SK-N-SH treated with all-trans-retinoic acid at 6 μM for 48 hours (cell line): ENCODE measurements at regions not wholly inside any gene's neighbourhood (a gene's known extent, or its start where the extent isn't known, plus 50 kb on each side); places are given as distances from the start of the nearest gene placed in this dataset.

Experiments
- ATAC-seq: fragments of 200-7000 bp; cut with Tn5 transposase; 3 replicates; pipeline ENCODE4 v1.9.1; 2020; ENCODE audit warnings: mild to moderate bottlenecking, moderate library complexity
- ARNTL ChIP-seq: fragments of 450-650 bp; formaldehyde crosslinking; IDR thresholded peaks from 2 replicates; pipeline ENCODE4 v1.5.0; 2020; ENCODE audit warnings: low read depth, mild to moderate bottlenecking, moderate library complexity, borderline replicate concordance
- BACH2 ChIP-seq: fragments of 250-450 bp; sonication (Bioruptor Pico); IDR thresholded peaks from 2 replicates; pipeline ENCODE4 v1.9.0; 2021; ENCODE audit warnings: mild to moderate bottlenecking, borderline replicate concordance
- CSDC2 ChIP-seq: fragments of 250-450 bp; sonication (Bioruptor Pico); IDR thresholded peaks from 2 replicates; pipeline ENCODE4 v1.5.0; 2020; ENCODE audit warnings: mild to moderate bottlenecking, moderate library complexity
- ESRRG ChIP-seq: fragments of 250-450 bp; sonication (Bioruptor Pico); IDR thresholded peaks from 2 replicates; pipeline ENCODE4 v1.6.1; 2021; ENCODE audit warnings: mild to moderate bottlenecking
- GLIS3 ChIP-seq: fragments of 250-450 bp; sonication (Bioruptor Pico); IDR thresholded peaks from 2 replicates; pipeline ENCODE4 v1.5.0; 2020; ENCODE audit warnings: mild to moderate bottlenecking, moderate library complexity
- ISL1 ChIP-seq: fragments of 250-450 bp; sonication (Bioruptor Pico); IDR thresholded peaks from 2 replicates; pipeline ENCODE4 v2.1.2; 2022; ENCODE audit warnings: mild to moderate bottlenecking, moderate library complexity
- OSR1 ChIP-seq: fragments of 250-450 bp; sonication (Bioruptor Pico); IDR thresholded peaks from 2 replicates; pipeline ENCODE4 v1.8.0; 2022; ENCODE audit warnings: moderate library complexity, mild to moderate bottlenecking, inconsistent platforms
- PPARA ChIP-seq: fragments of 250-450 bp; sonication (Bioruptor Pico); IDR thresholded peaks from 2 replicates; pipeline ENCODE4 v1.5.0; 2020; ENCODE audit warnings: mild to moderate bottlenecking, borderline replicate concordance
- SNAI2 ChIP-seq: fragments of 250-450 bp; sonication (Bioruptor Pico); IDR thresholded peaks from 2 replicates; pipeline ENCODE4 v1.5.0; 2020; ENCODE audit warnings: mild to moderate bottlenecking, moderate library complexity
- TCF4 ChIP-seq: fragments of 250-450 bp; sonication (Bioruptor Pico); IDR thresholded peaks from 2 replicates; pipeline ENCODE4 v1.8.0; 2021; ENCODE audit warnings: mild to moderate bottlenecking, moderate library complexity, borderline replicate concordance
- TOX ChIP-seq: fragments of 250-450 bp; sonication (Bioruptor Pico); IDR thresholded peaks from 2 replicates; pipeline ENCODE4 v1.8.0; 2021; ENCODE audit warnings: mild to moderate bottlenecking, moderate library complexity, borderline replicate concordance
- ZC3H10 ChIP-seq: fragments of 250-450 bp; sonication (Bioruptor Pico); IDR thresholded peaks from 2 replicates; pipeline ENCODE4 v1.5.1; 2021; ENCODE audit warnings: mild to moderate bottlenecking, moderate library complexity
- ZFP3 ChIP-seq: fragments of 250-450 bp; sonication (Bioruptor Pico); IDR thresholded peaks from 2 replicates; pipeline ENCODE4 v1.5.0; 2020; ENCODE audit warnings: mild to moderate bottlenecking, moderate library complexity
- ZFP30 ChIP-seq: fragments of 450-650 bp; formaldehyde crosslinking; IDR thresholded peaks from 2 replicates; pipeline ENCODE4 v1.5.0; 2022; ENCODE audit warnings: mild to moderate bottlenecking, moderate library complexity
- ZNF565 ChIP-seq: fragments of 450-650 bp; formaldehyde crosslinking; conservative IDR thresholded peaks from 2 replicates; pipeline ENCODE4 v1.5.0; 2020; ENCODE audit warnings: low read depth, mild to moderate bottlenecking, moderate library complexity
- ZNF70 ChIP-seq: fragments of 450-650 bp; formaldehyde crosslinking; IDR thresholded peaks from 2 replicates; pipeline ENCODE4 v1.5.0; 2020; ENCODE audit warnings: mild to moderate bottlenecking, moderate library complexity
- TF ChIP-seq, protein P1 (sequence below): fragments of 250-450 bp; sonication (Bioruptor Pico); IDR thresholded peaks from 2 replicates; pipeline ENCODE4 v1.5.1; 2020; ENCODE audit warnings: low read depth, mild to moderate bottlenecking, moderate library complexity
- TF ChIP-seq, protein P2 (sequence below): fragments of 250-450 bp; sonication (Bioruptor Pico); IDR thresholded peaks from 2 replicates; pipeline ENCODE4 v1.5.1; 2021; ENCODE audit warnings: mild to moderate bottlenecking, moderate library complexity
- TF ChIP-seq, protein P3 (sequence below): fragments of 250-450 bp; sonication (Bioruptor Pico); IDR thresholded peaks from 2 replicates; pipeline ENCODE4 v1.5.0; 2020; ENCODE audit warnings: mild to moderate bottlenecking, moderate library complexity
- TF ChIP-seq, protein P4 (sequence below): fragments of 250-450 bp; sonication (Bioruptor Pico); IDR thresholded peaks from 2 replicates; pipeline ENCODE4 v1.8.0; 2021; ENCODE audit warnings: low read depth, mild to moderate bottlenecking, moderate library complexity, borderline replicate concordance
- TF ChIP-seq, protein P5 (sequence below): fragments of 250-450 bp; sonication (Bioruptor Pico); IDR thresholded peaks from 2 replicates; pipeline ENCODE4 v1.8.0; 2020; ENCODE audit warnings: mild to moderate bottlenecking, moderate library complexity, borderline replicate concordance

DNA sequence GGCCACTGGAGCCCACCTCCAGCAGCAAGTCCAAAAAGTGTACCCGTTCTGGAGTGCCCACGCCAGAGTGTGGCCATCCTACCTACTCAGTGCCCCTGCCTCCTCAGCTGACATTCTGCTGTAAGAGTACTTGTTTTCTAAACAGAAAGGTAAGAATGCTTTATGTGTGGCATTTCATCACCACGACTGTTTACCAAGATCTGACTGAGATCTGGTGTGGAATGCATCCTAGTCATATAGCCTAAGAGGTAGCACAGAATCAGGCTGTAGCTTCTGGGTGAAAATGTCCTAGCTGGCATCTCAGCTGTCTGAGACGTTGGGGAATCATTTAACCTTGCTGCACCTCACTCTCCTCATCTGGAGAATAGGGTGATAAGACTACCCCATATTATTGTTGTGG lies 638.7 kb upstream of the TENM3 start (continued):
- TF ChIP-seq PPARA: no peak
- no peak for TF ChIP-seq ESRRG (CRISPR knock-in tag)
- no peak for TF ChIP-seq ZFP3 (CRISPR knock-in tag)
- TF ChIP-seq ARNTL (CRISPR knock-in tag): no peak
- no peak for TF ChIP-seq ISL1 (CRISPR knock-in tag)
- TF ChIP-seq ZC3H10 (CRISPR knock-in tag): no peak
- TF ChIP-seq TOX (CRISPR knock-in tag): no peak
- TF ChIP-seq, protein P1, sequence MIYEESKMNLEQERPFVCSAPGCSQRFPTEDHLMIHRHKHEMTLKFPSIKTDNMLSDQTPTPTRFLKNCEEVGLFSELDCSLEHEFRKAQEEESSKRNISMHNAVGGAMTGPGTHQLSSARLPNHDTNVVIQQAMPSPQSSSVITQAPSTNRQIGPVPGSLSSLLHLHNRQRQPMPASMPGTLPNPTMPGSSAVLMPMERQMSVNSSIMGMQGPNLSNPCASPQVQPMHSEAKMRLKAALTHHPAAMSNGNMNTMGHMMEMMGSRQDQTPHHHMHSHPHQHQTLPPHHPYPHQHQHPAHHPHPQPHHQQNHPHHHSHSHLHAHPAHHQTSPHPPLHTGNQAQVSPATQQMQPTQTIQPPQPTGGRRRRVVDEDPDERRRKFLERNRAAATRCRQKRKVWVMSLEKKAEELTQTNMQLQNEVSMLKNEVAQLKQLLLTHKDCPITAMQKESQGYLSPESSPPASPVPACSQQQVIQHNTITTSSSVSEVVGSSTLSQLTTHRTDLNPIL: no peak
- no peak for TF ChIP-seq ZFP30 (CRISPR knock-in tag)
- no peak for TF ChIP-seq BACH2 (CRISPR knock-in tag)
- no peak for TF ChIP-seq ZNF565 (CRISPR knock-in tag)
- TF ChIP-seq OSR1: no peak
- no peak for TF ChIP-seq GLIS3 (CRISPR knock-in tag)

DNA sequence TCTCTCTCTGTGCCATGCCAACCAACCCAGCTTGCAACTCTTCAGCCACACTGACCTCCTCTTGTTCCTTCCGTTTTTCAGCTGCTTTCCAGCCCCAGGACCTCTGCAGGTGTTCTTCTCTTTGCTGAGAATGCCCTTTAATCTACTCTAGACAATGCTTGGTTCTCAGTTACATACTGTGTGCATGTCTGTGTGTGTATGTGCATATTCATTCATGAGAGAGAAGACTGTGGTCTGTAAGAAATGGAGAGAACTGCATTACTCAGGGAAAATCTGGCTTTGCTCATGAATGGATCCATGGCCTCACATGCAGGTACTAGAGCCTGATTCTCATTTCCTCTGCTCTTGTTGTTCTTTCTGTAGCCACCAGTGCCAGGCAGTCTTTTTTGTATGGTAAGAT lies 636.9 kb upstream of the TENM3 start:
- no peak for TF ChIP-seq SNAI2
- no peak for ATAC-seq

DNA sequence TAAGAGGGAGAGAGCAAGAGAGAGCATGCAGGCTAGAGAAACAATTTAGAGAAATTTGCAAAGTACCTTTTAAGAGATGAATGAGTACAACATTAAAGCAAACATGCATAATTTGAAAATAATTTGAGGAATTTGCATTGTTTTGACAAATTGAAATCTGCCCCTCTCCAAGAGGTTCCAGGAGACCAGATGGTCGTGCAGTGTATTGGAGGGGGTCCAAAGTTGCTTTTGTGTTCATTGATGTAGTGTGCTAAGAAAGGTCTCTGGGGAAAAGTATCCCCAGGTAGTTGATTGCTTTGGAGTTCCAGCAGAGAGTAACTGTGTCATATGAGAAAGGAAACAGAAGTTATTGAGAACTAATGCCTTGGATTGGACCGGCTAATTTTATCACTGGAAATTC lies 635.0 kb upstream of the TENM3 start:
- no peak for ATAC-seq

More for the DNA sequence above, 635.0 kb upstream of the TENM3 start:
- TF ChIP-seq, protein P2, sequence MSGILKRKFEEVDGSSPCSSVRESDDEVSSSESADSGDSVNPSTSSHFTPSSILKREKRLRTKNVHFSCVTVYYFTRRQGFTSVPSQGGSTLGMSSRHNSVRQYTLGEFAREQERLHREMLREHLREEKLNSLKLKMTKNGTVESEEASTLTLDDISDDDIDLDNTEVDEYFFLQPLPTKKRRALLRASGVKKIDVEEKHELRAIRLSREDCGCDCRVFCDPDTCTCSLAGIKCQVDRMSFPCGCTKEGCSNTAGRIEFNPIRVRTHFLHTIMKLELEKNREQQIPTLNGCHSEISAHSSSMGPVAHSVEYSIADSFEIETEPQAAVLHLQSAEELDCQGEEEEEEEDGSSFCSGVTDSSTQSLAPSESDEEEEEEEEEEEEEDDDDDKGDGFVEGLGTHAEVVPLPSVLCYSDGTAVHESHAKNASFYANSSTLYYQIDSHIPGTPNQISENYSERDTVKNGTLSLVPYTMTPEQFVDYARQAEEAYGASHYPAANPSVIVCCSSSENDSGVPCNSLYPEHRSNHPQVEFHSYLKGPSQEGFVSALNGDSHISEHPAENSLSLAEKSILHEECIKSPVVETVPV (CRISPR knock-in tag): no peak
- no peak for TF ChIP-seq ZFP3 (CRISPR knock-in tag)
- TF ChIP-seq ZNF565 (CRISPR knock-in tag): no peak
- TF ChIP-seq GLIS3 (CRISPR knock-in tag): no peak
- TF ChIP-seq TOX (CRISPR knock-in tag): no peak
- TF ChIP-seq, protein P3, sequence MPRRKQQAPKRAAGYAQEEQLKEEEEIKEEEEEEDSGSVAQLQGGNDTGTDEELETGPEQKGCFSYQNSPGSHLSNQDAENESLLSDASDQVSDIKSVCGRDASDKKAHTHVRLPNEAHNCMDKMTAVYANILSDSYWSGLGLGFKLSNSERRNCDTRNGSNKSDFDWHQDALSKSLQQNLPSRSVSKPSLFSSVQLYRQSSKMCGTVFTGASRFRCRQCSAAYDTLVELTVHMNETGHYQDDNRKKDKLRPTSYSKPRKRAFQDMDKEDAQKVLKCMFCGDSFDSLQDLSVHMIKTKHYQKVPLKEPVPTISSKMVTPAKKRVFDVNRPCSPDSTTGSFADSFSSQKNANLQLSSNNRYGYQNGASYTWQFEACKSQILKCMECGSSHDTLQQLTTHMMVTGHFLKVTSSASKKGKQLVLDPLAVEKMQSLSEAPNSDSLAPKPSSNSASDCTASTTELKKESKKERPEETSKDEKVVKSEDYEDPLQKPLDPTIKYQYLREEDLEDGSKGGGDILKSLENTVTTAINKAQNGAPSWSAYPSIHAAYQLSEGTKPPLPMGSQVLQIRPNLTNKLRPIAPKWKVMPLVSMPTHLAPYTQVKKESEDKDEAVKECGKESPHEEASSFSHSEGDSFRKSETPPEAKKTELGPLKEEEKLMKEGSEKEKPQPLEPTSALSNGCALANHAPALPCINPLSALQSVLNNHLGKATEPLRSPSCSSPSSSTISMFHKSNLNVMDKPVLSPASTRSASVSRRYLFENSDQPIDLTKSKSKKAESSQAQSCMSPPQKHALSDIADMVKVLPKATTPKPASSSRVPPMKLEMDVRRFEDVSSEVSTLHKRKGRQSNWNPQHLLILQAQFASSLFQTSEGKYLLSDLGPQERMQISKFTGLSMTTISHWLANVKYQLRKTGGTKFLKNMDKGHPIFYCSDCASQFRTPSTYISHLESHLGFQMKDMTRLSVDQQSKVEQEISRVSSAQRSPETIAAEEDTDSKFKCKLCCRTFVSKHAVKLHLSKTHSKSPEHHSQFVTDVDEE (CRISPR knock-in tag): no peak
- TF ChIP-seq ISL1 (CRISPR knock-in tag): no peak
- no peak for TF ChIP-seq TCF4 (CRISPR knock-in tag)
- TF ChIP-seq ESRRG (CRISPR knock-in tag): no peak
- TF ChIP-seq, protein P4, sequence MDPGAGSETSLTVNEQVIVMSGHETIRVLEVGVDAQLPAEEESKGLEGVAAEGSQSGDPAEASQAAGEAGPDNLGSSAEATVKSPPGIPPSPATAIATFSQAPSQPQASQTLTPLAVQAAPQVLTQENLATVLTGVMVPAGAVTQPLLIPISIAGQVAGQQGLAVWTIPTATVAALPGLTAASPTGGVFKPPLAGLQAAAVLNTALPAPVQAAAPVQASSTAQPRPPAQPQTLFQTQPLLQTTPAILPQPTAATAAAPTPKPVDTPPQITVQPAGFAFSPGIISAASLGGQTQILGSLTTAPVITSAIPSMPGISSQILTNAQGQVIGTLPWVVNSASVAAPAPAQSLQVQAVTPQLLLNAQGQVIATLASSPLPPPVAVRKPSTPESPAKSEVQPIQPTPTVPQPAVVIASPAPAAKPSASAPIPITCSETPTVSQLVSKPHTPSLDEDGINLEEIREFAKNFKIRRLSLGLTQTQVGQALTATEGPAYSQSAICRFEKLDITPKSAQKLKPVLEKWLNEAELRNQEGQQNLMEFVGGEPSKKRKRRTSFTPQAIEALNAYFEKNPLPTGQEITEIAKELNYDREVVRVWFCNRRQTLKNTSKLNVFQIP (CRISPR knock-in tag): no peak
- TF ChIP-seq, protein P5, sequence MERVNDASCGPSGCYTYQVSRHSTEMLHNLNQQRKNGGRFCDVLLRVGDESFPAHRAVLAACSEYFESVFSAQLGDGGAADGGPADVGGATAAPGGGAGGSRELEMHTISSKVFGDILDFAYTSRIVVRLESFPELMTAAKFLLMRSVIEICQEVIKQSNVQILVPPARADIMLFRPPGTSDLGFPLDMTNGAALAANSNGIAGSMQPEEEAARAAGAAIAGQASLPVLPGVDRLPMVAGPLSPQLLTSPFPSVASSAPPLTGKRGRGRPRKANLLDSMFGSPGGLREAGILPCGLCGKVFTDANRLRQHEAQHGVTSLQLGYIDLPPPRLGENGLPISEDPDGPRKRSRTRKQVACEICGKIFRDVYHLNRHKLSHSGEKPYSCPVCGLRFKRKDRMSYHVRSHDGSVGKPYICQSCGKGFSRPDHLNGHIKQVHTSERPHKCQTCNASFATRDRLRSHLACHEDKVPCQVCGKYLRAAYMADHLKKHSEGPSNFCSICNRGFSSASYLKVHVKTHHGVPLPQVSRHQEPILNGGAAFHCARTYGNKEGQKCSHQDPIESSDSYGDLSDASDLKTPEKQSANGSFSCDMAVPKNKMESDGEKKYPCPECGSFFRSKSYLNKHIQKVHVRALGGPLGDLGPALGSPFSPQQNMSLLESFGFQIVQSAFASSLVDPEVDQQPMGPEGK: no peak
- no peak for TF ChIP-seq ZC3H10 (CRISPR knock-in tag)
- TF ChIP-seq ZFP30 (CRISPR knock-in tag): no peak
- TF ChIP-seq CSDC2 (CRISPR knock-in tag): no peak
- TF ChIP-seq OSR1: no peak
- TF ChIP-seq ZNF70 (CRISPR knock-in tag): no peak
- TF ChIP-seq BACH2 (CRISPR knock-in tag): no peak
- TF ChIP-seq, all 23 proteins: peak for 0
